ENCODE measurements at regions not wholly inside any gene's neighbourhood (a gene's known extent, or its start where the extent isn't known, plus 50 kb on each side); places are given as distances from the start of the nearest gene placed in this dataset.

GRCh38 chrX:11996810-11997209 is 141.5 kb upstream of the FRMPD4 start:
- H3K4me3 ChIP-seq (ENCODE audit: low read length) = no peak overlapping the region
- DNase-seq = no peak

GRCh38 chrX:11998944-11999343 is 139.3 kb upstream of the FRMPD4 start:
- H3K36me3 Mint-ChIP-seq = no peaks in the 10 kb centered on the region
- H3K27ac Mint-ChIP-seq = no peak overlapping the region
- H3K9me3 ChIP-seq (ENCODE audit: low read length) = no peaks in the 10 kb centered on the region
- POLR2A ChIA-PET = no interaction called here
- no peak overlapping the region for H3K27ac ChIP-seq (ENCODE audit: low read depth, low read length)
- H3K4me3 Mint-ChIP-seq = no peak overlapping the region
- CTCF ChIA-PET = no interaction called here
- H3K4me3 ChIP-seq (ENCODE audit: low read length) = no peak overlapping the region
- DNase-seq = no peak
- no peaks in the 10 kb centered on the region for H3K4me1 Mint-ChIP-seq
- no peaks in the 10 kb centered on the region for H3K36me3 ChIP-seq (ENCODE audit: insufficient read depth, low read length)
- no peaks in the 10 kb centered on the region for H3K27me3 ChIP-seq (ENCODE audit: insufficient read depth, low read length, poor library complexity, severe bottlenecking)
- H3K9me3 Mint-ChIP-seq = peaks cover 0 to 2% (median 0%) of the 10 kb centered on the region in 5 donors
- H3K27me3 Mint-ChIP-seq = peaks cover 2 to 3% of the 10 kb centered on the region in 2 donors
- no peaks in the 10 kb centered on the region for H3K4me1 ChIP-seq (ENCODE audit: insufficient read depth, low read length)

More at GRCh38 chrX:11996810-11997209, 141.5 kb upstream of the FRMPD4 start:
- no peaks in the 10 kb centered on the region for H3K4me1 ChIP-seq (ENCODE audit: insufficient read depth, low read length)
- H3K4me1 Mint-ChIP-seq = no peaks in the 10 kb centered on the region
- no peaks in the 10 kb centered on the region for H3K36me3 Mint-ChIP-seq
- no peak overlapping the region for H3K27ac ChIP-seq (ENCODE audit: low read depth, low read length)
- H3K36me3 ChIP-seq (ENCODE audit: insufficient read depth, low read length) = no peaks in the 10 kb centered on the region
- ChIA-PET CTCF (no interaction called here), POLR2A (no interaction called here)
- H3K27me3 ChIP-seq (ENCODE audit: insufficient read depth, low read length, poor library complexity, severe bottlenecking) = no peaks in the 10 kb centered on the region
- peaks cover 0 to 2% (median 0%) of the 10 kb centered on the region in 5 donors for H3K9me3 Mint-ChIP-seq
- no peak overlapping the region for H3K4me3 Mint-ChIP-seq
- no peak overlapping the region for H3K27ac Mint-ChIP-seq
- no peaks in the 10 kb centered on the region for H3K9me3 ChIP-seq (ENCODE audit: low read length)
- H3K27me3 Mint-ChIP-seq = peaks cover 2 to 3% of the 10 kb centered on the region in 2 donors

GRCh38 chrX:12002876-12003275 is 135.4 kb upstream of the FRMPD4 start:
- ChIA-PET POLR2A (no interaction called here), CTCF (no interaction called here)
- Histone ChIP-seq H3K27me3 (ENCODE audit: insufficient read depth, low read length, poor library complexity, severe bottlenecking) (no peaks in the 10 kb centered on the region), H3K36me3 (ENCODE audit: insufficient read depth, low read length) (no peaks in the 10 kb centered on the region), H3K4me1 (ENCODE audit: insufficient read depth, low read length) (no peaks in the 10 kb centered on the region), H3K9me3 (ENCODE audit: low read length) (no peaks in the 10 kb centered on the region), H3K27ac (ENCODE audit: low read depth, low read length) (no peak overlapping the region), H3K4me3 (ENCODE audit: low read length) (no peak overlapping the region)
- DNase-seq = no peak
- no peaks in the 10 kb centered on the region for H3K36me3 Mint-ChIP-seq
- no peak overlapping the region for H3K4me3 Mint-ChIP-seq
- H3K27me3 Mint-ChIP-seq = no peaks in the 10 kb centered on the region
- no peak overlapping the region for H3K27ac Mint-ChIP-seq
- peaks cover 0 to 2% (median 0%) of the 10 kb centered on the region in 5 donors for H3K9me3 Mint-ChIP-seq
- peaks cover 0 to 3% (median 2%) of the 10 kb centered on the region in 3 donors for H3K4me1 Mint-ChIP-seq

DNA sequence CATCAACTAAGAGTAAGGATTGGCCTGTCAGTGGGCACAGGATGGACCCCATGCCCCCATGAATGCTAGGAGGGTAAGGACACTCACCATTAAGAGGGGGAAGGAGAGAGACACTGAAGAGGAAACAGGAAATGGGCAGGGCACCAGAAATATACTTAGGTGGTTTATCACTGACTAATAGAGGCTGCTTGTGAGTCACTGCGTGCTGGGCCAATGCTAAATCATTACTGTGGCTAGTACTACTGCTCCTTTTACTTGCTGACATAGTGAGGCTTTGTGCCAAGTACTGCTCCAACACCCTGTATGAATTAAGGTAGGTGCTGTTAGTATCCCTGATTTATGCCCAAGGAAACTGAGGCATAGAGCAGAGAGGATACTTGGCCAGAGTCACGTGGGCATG is 130.4 kb upstream of the FRMPD4 start:
- H3K27ac ChIP-seq (ENCODE audit: low read depth, low read length) = no peak overlapping the region
- DNase-seq = no peak
- H3K36me3 Mint-ChIP-seq = no peaks in the 10 kb centered on the region

GRCh38 chrX:12010436-12010835 is 127.8 kb upstream of the FRMPD4 start:
- no peaks in the 10 kb centered on the region for H3K4me1 ChIP-seq (ENCODE audit: insufficient read depth, low read length)
- no peaks in the 10 kb centered on the region for H3K36me3 Mint-ChIP-seq
- H3K36me3 ChIP-seq (ENCODE audit: insufficient read depth, low read length) = no peaks in the 10 kb centered on the region
- H3K4me3 ChIP-seq (ENCODE audit: low read length) = no peak overlapping the region
- H3K27me3 ChIP-seq (ENCODE audit: insufficient read depth, low read length, poor library complexity, severe bottlenecking) = no peaks in the 10 kb centered on the region
- no peak for DNase-seq
- H3K9me3 ChIP-seq (ENCODE audit: low read length) = no peaks in the 10 kb centered on the region
- H3K27ac Mint-ChIP-seq = no peak overlapping the region
- no peak overlapping the region for H3K4me3 Mint-ChIP-seq
- H3K9me3 Mint-ChIP-seq = peaks cover 0 to 2% (median 0%) of the 10 kb centered on the region in 5 donors
- ChIA-PET POLR2A (no interaction called here), CTCF (interaction anchor here (1.0 kb wide), 1 partner anchor 10 kb away, joined by 3 read pairs; no protein-coding TSS in a partner anchor)
- H3K27me3 Mint-ChIP-seq = no peaks in the 10 kb centered on the region
- no peak overlapping the region for H3K27ac ChIP-seq (ENCODE audit: low read depth, low read length)
- H3K4me1 Mint-ChIP-seq = peaks cover 0 to 5% (median 2%) of the 10 kb centered on the region in 3 donors

More for the DNA sequence above, 130.4 kb upstream of the FRMPD4 start:
- Histone ChIP-seq H3K27me3 (ENCODE audit: insufficient read depth, low read length, poor library complexity, severe bottlenecking) (no peaks in the 10 kb centered on the region), H3K4me3 (ENCODE audit: low read length) (no peak overlapping the region), H3K36me3 (ENCODE audit: insufficient read depth, low read length) (no peaks in the 10 kb centered on the region), H3K4me1 (ENCODE audit: insufficient read depth, low read length) (no peaks in the 10 kb centered on the region), H3K9me3 (ENCODE audit: low read length) (no peaks in the 10 kb centered on the region)
- Mint-ChIP-seq H3K4me1 (peaks cover 0 to 5% (median 2%) of the 10 kb centered on the region in 3 donors), H3K27me3 (no peaks in the 10 kb centered on the region), H3K4me3 (no peak overlapping the region), H3K9me3 (peaks cover 0 to 2% (median 0%) of the 10 kb centered on the region in 5 donors), H3K27ac (no peak overlapping the region)
- CTCF ChIA-PET = no interaction called here
- POLR2A ChIA-PET = no interaction called here

DNA sequence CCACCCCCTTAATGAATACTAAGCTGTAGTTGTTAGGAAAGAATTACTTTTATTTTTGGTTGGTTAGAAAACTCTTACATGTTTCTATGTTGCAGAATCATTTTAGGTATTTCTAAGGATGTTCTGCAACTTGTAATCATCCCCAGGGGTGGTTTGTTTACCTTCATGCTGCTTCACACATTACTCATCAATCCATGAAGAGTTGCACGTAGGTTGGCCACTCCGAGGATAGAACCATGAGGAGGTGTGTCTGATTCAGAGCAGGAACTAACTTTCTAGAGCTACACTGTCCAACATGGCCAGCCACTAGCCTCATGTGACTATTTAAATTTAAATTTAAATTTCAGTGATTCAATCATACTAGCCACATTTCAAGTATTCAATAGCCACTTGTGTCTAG is 127.2 kb upstream of the FRMPD4 start:
- H3K27ac Mint-ChIP-seq = no peak overlapping the region
- H3K27me3 Mint-ChIP-seq = no peaks in the 10 kb centered on the region
- Histone ChIP-seq H3K27me3 (ENCODE audit: insufficient read depth, low read length, poor library complexity, severe bottlenecking) (no peaks in the 10 kb centered on the region), H3K36me3 (ENCODE audit: insufficient read depth, low read length) (no peaks in the 10 kb centered on the region), H3K27ac (ENCODE audit: low read depth, low read length) (no peak overlapping the region), H3K9me3 (ENCODE audit: low read length) (no peaks in the 10 kb centered on the region), H3K4me1 (ENCODE audit: insufficient read depth, low read length) (no peaks in the 10 kb centered on the region), H3K4me3 (ENCODE audit: low read length) (no peak overlapping the region)
- H3K36me3 Mint-ChIP-seq = no peaks in the 10 kb centered on the region
- ChIA-PET CTCF (interaction anchor here (1.0 kb wide), 1 partner anchor 10 kb away, joined by 3 read pairs; no protein-coding TSS in a partner anchor), POLR2A (no interaction called here)
- peaks cover 0 to under 1% (median 0%) of the 10 kb centered on the region in 5 donors for H3K9me3 Mint-ChIP-seq
- no peak overlapping the region for H3K4me3 Mint-ChIP-seq
- DNase-seq = no peak
- H3K4me1 Mint-ChIP-seq = peaks cover 0 to 5% (median 2%) of the 10 kb centered on the region in 3 donors

DNA sequence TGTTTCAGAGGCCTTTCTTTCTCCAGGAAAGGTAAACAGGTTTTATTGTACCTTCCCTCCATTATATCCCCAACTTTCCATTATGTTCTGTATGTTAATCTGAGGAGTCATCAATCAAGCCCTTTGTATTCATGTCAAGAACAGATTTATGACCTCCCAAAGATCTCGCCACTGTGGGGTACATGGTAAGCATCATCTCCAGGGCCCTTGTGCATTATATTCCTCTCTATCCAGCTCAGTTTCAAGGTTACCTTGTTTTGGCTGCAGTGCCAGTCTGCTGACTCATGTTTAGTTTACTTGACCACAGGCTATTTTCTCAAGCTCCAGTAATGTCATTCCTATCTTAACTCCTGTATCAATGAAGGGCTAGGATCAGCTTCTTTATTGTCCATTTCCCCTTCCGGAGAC is 125.1 kb upstream of the FRMPD4 start:
- H3K9me3 ChIP-seq (ENCODE audit: low read length) = no peaks in the 10 kb centered on the region
- H3K36me3 Mint-ChIP-seq = no peaks in the 10 kb centered on the region
- H3K4me1 ChIP-seq (ENCODE audit: insufficient read depth, low read length) = no peaks in the 10 kb centered on the region
- no peaks in the 10 kb centered on the region for H3K9me3 Mint-ChIP-seq
- no peak overlapping the region for H3K27ac Mint-ChIP-seq
- H3K27me3 Mint-ChIP-seq = no peaks in the 10 kb centered on the region
- H3K4me1 Mint-ChIP-seq = no peaks in the 10 kb centered on the region
- no peak for DNase-seq
- H3K27ac ChIP-seq (ENCODE audit: low read depth, low read length) = no peak overlapping the region
- ChIA-PET POLR2A (no interaction called here), CTCF (no interaction called here)
- H3K27me3 ChIP-seq (ENCODE audit: insufficient read depth, low read length, poor library complexity, severe bottlenecking) = no peaks in the 10 kb centered on the region
- H3K4me3 Mint-ChIP-seq = no peak overlapping the region
- H3K4me3 ChIP-seq (ENCODE audit: low read length) = no peak overlapping the region
- H3K36me3 ChIP-seq (ENCODE audit: insufficient read depth, low read length) = no peaks in the 10 kb centered on the region

DNA sequence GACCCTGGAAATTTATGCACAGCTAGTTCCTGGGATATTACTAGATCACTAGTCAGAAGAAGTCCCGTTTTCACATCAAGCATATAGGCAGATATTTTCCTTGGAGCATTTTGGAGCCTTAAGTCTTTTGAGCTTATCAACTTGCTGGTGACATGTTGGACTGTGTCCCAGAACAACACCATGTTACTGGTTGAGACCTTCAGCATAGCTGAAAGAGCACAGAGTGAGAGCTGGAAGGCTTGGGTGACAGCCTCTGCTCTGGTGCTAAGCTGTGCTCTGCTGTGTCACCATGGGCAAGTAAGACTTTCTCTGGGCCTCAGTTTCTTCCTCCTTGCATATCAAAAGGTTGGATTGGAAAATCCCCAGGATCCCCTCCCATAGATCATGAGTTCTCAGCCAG is 116.6 kb upstream of the FRMPD4 start:
- H3K9me3 ChIP-seq (ENCODE audit: low read length) = no peaks in the 10 kb centered on the region
- Mint-ChIP-seq H3K4me3 (no peak overlapping the region), H3K27ac (peak overlapping the region in 1 of 8 donors; percentile 22), H3K27me3 (peaks cover 0 to 5% of the 10 kb centered on the region in 2 donors), H3K9me3 (peaks cover 0 to 2% (median 2%) of the 10 kb centered on the region in 5 donors), H3K4me1 (no peaks in the 10 kb centered on the region), H3K36me3 (no peaks in the 10 kb centered on the region)
- no peak for DNase-seq
- CTCF ChIA-PET = no interaction called here
- H3K27me3 ChIP-seq (ENCODE audit: insufficient read depth, low read length, poor library complexity, severe bottlenecking) = no peaks in the 10 kb centered on the region
- no peak overlapping the region for H3K4me3 ChIP-seq (ENCODE audit: low read length)
- no peaks in the 10 kb centered on the region for H3K36me3 ChIP-seq (ENCODE audit: insufficient read depth, low read length)
- POLR2A ChIA-PET = no interaction called here
- no peak overlapping the region for H3K27ac ChIP-seq (ENCODE audit: low read depth, low read length)
- H3K4me1 ChIP-seq (ENCODE audit: insufficient read depth, low read length) = no peaks in the 10 kb centered on the region

DNA sequence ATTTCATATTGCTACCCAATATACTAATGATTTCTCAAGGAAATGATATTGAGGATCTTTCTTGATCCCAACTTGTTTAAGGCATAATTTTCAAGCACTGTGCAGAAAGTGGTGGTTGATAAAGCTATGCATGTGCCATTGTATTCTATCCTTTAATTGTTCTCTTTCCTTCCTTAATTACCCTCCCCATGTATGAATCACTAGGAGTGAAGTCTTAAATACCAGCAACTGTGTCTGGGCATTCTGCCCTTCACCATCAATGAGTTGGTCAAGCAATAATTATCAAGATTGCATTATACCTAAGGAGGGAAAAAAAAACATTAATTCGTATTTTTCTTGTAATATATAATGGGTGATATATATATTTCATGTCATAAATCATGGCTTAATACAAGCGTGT is 111.8 kb upstream of the FRMPD4 start:
- Mint-ChIP-seq H3K36me3 (no peaks in the 10 kb centered on the region), H3K4me1 (no peaks in the 10 kb centered on the region), H3K4me3 (no peak overlapping the region), H3K27me3 (peaks cover 0 to 7% of the 10 kb centered on the region in 2 donors), H3K9me3 (peaks cover 0 to 4% (median 0%) of the 10 kb centered on the region in 5 donors), H3K27ac (no peak overlapping the region)
- Histone ChIP-seq H3K9me3 (ENCODE audit: low read length) (no peaks in the 10 kb centered on the region), H3K36me3 (ENCODE audit: insufficient read depth, low read length) (no peaks in the 10 kb centered on the region), H3K4me3 (ENCODE audit: low read length) (no peak overlapping the region), H3K27ac (ENCODE audit: low read depth, low read length) (no peak overlapping the region), H3K27me3 (ENCODE audit: insufficient read depth, low read length, poor library complexity, severe bottlenecking) (no peaks in the 10 kb centered on the region), H3K4me1 (ENCODE audit: insufficient read depth, low read length) (no peaks in the 10 kb centered on the region)
- CTCF ChIA-PET = no interaction called here
- DNase-seq = no peak
- POLR2A ChIA-PET = no interaction called here
